ENCODE measurements at regions not wholly inside any gene's neighbourhood (a gene's known extent, or its start where the extent isn't known, plus 50 kb on each side); places are given as distances from the start of the nearest gene placed in this dataset.
"Not testable (repeated sequence)": the region's sequence is repeated elsewhere in the genome, so short reads cannot be mapped to it uniquely, and the experiment has no call there.

DNA sequence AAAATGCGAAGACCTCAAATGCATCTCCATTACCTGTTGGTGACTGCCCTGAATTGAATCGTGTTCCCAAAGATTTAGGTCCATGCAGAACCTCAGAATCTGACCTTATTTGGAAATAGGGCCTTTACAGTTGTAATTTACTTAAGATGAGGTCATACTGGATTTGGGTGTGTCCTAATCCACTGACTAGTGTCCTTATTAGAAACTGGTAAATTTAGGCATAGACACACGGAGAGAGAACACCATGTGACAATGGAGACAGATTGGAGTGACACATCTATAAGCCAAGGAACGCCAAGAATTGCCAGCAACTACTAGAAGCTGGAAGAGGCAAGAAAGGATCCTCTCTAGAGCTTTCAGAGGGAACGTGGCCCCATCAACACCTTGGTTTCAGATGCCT lies 203.1 kb downstream of the SMAD2 start:
- DNase-seq = no peak

DNA sequence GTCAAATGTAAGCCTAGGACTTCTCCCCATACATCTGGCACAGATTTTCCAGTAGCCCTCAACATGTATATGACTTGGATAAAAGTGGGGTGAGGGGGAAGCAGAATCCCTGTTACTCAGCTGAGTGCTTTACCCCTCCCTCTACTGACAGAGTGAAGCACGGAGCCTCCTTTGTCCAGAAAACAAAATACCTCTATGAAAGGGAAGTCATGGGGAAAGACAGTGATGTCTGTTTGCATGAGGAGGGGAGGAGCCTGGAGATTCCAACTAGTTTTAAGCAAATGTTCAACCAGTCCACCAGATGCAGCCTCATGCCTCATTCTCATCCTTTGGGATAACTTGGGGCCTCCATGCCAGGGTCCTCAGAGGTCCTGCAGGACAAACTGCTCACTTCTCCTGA lies 203.9 kb downstream of the SMAD2 start:
- DNase-seq = no peak

GRCh38 chr18:47725656-47726055 lies 204.8 kb downstream of the SMAD2 start:
- no peak for DNase-seq

- no peak for DNase-seq
Measured at GRCh38 chr18:47724186-47724975, 206.1 kb downstream of the SMAD2 start.

GRCh38 chr18:47721876-47722275 lies 208.6 kb downstream of the SMAD2 start:
- DNase-seq = no peak

- no peak for DNase-seq
Measured at GRCh38 chr18:47720741-47721140, 209.7 kb downstream of the SMAD2 start.

DNA sequence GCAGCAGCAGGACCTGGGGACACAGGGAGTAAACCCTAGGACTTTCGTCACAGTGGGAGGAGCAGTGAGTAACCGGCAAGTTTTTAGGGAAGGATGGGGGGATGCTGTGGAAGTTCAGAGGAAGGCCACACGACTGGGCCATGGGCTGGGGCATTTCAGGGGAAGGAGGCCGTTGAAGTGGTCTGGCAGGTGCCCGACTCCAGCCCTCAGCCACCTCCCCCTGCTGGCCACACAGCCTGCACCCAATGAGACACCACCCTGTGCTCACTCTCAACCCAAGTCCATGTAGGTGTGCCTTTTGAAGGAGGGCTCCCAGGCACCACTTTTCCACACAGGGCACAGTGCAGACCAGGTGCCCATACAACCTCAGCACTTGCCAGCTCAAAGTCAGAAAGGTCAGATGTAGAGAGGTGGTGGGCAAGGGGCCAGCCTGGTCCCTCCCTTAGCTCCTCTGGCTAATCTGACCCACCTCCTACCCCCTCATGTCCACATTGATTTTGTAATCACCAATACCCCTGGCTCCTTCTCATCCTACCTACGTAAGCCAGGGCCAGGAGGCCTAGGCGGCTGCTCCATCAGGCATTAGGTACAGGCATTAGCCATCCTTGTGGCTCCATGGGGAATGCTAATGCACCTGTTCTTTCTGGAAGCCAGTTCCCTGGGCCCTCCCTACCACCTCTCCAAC lies 211.2 kb downstream of the SMAD2 start:
- DNase-seq = no peak

- DNase-seq = no peak
Measured at GRCh38 chr18:47718646-47719045, 211.8 kb downstream of the SMAD2 start.

DNA sequence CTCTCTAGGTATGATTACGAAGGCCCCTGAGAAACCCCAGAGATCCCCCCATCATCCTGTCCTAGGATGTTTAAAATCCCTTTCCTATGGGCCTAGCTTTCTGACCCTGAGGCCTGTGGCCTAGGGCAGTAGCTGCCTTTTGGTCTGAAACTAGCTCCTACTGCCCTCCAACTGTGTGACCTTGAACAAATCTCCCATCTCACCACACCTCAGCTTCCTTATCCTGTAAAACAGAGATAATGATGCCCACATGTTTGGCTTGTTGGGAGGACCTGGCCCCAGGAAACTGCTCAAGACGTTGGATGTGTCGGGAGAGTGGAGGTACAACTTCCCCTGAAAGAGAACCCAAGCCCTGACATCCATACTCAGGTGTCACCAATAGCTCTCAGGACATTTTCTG lies 213.2 kb downstream of the SMAD2 start:
- DNase-seq = no peak

DNA sequence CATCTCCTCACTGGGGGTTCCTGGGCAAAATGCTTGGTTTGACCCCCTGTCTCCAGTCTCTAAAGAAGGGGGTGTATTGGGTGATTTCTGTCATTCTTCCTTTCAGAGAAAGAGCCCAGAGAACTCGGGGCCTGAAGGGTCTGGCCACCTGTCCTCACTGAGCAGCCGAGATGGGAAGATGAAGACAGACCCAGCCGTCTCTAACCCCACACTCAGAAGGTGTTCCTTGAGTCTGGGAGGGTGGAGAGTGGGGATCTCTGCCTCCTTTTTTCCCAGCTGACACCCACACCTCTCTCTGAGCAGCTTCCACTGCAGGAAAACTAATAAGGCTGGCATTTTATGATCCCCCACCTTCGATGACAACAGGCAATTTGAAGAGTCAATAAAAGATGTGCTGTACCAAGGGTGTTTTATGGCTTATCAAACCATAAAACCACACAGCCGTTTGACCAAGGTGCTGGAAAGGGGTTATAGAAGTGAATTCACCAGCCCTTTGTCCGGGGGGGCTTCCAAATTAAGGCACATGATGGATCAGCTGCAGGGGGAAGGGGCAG lies 213.8 kb downstream of the SMAD2 start:
- DNase-seq = no peak

GRCh38 chr18:47710451-47710850 lies 220.0 kb downstream of the SMAD2 start:
- no peak for DNase-seq

- no peak for DNase-seq
Measured at GRCh38 chr18:47709556-47709955, 220.9 kb downstream of the SMAD2 start.

DNA sequence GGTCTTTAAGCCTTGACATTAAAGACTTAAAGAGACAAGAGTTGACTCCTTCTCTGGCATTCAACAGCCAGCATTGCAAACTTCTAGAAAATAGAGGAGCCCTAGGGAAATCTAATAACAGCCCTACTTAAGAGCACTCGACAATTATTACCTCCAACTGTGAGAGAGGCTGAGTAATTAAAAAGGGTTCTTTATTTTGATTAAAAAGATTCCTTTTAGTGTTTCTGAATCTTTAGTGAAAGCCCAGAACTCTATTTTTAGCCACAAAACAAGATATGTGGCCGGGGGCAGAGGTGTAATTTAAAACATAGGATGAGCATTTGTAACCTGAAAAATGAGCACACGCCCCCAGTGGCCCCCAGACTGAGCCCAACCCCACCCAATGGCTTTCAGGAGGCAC lies 222.3 kb downstream of the SMAD2 start:
- no peak for DNase-seq

- DNase-seq = no peak
Measured at GRCh38 chr18:47701134-47701533, 229.3 kb downstream of the SMAD2 start.

- DNase-seq = no peak
Measured at GRCh38 chr18:47696870-47697269, 233.6 kb downstream of the SMAD2 start.

DNA sequence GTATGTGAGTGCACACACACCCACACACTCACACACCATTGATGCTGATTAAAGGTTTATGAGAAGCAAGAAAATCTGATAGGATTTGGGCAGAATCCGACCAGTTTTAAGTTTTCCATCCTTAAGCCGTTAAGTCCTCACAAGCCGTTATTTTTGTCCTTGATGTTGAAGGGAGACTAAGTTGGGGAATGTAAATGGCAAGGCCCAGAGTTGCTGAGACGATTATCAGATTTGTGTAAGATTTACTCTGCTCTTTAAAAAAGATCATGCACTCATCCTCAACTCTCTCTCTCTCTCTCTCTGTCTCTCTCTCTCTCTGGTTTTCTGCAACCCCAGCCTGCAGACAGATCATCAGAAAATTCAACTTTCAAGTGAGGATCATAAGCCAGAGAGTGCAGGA lies 238.8 kb downstream of the SMAD2 start:
- no peak for DNase-seq

DNA sequence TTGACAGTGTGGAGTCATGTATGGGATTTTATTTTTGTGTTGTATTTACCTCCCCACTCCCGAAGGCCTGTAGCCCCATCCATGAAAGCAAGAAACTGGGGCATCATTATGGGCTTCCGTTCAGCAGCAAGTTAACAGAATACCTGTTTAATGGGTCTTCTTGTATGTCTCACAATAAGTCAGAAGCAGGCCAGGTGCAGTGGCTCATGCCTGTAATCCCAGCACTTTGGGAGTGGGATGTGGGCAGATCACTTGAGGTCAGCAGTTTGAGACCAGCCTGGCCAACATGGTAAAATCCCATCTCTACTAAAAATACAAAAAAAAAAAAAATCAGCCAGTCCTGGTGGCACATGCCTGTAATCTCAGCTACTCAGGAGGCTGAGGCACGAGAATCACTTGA lies 239.7 kb downstream of the SMAD2 start:
- DNase-seq = not testable (repeated sequence)

DNA sequence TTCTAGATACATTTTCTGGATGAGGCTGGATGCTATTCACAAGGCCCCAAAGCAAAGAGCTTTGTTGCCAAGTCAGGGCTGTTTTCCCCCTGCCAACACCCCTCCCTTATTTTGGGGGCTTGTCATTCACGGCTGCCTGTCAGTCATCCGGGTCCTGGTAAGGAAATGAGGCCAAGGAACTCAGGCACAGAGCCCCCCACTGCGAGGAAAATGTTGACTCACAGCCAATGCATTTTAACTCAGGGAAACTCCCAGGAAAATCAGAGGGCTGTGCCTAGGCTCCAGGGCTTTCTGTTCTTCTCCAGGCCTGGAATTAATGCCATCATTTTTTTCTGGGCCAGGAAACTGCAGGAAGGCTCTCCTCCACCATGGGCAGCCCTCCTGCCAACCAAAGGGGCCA lies 241.1 kb downstream of the SMAD2 start:
- DNase-seq = no peak

GRCh38 chr18:47686806-47687205 lies 243.7 kb downstream of the SMAD2 start:
- DNase-seq = no peak

DNA sequence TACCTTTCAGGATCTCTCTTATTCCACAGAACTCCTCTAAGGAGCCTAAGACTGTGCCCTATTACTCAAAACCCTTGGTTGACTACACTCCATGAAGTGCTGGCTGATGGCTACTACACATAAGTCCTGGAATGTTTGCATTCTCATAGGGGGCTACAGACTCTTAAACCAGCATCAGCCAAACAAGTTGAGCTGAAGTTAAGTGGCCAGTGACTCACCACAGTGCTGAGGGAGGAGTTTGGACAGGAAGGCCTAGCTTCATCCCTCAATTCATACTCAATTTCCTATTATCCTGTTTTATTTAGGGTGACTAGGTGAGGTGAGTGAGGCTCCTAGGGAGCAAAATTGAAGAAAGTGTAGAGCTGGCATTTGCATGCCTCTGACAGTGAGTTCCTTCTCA lies 246.7 kb downstream of the SMAD2 start:
- no peak for DNase-seq

DNA sequence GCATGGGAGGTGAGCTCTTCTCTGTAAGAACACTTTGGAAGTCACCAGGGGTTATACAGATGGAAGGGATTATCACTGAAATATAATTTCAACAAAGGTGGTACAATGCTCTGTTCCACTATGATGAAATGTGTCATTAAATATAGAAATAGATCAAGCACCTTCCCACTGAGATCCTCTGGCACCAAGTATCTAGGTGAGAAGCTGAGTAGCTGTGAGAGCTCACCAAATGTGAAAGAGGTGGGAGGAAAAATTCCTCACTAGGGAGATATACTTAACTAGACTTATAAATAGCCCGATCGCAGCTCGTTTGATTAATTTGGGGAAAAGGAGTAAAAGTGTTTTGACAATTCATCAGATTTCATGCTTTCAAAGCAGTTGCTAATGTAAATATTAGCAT lies 247.6 kb downstream of the SMAD2 start:
- no peak for DNase-seq

- no peak for DNase-seq
Measured at GRCh38 chr18:47680488-47680887, 250.0 kb downstream of the SMAD2 start.

DNA sequence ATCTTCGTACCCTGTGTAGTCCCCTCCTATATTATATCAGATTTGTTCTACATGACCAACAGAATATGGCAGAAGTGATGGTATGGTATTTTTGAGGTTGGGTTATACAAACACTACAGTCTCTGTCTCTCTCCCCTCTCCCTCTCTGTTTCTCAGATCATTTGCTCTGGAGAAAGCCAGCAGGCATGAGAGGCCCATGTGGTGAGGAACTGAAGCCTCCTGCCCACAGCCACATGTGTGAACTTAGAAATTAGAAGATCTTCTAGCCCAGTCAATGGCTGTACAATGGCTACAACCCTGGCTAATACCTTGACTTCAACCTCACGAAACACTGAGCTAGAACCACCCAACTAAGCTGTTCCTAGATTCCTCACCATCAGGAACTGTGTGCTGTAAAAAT lies 250.6 kb downstream of the SMAD2 start:
- no peak for DNase-seq

- no peak for DNase-seq
Measured at GRCh38 chr18:47677952-47678351, 252.5 kb downstream of the SMAD2 start.

Measured in NK-92 treated with Interleukin-12 subunit alpha and Interleukin-12 subunit beta, amount 100 ng/mL, for 24 hours (cell line).